ENCODE measurements at regions not wholly inside any gene's neighbourhood (a gene's known extent, or its start where the extent isn't known, plus 50 kb on each side); places are given as distances from the start of the nearest gene placed in this dataset.

DNA sequence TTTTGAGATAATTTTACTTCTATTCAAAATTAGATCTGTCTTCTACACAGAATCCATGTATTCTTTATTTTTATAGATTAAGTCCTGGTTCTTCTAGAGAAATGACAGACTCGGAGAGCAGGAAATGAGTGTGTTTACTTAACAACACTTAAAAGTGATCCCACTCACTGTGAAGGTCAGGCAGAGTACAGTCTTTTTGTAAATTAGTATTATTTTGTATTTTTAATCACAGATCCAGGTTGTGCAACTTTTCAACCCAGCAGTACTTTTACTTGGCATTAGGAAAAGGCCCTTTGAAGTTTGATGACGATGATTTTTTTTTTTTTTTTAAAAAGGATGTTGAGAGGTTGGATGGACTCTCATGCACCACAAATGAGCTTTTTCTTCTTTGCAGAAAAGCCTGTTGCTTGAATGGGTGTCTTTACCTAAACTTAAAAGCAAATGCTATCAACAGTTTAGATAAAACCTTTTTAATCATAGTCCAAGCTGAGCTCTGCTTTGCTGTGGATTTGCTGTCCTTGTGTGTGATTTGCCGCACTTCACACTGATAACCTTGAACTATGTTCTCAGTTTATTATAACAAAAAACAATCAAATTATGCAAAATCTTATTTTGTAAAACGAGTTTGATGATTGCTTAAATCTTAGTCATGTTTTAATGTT is 114.1 kb downstream of the MXRA5 start:
- WGBS, 2 donors = 61 to 65% methylated on average over 4 of the region's 4 CpGs
- no peak overlapping the region for H3K4me3 ChIP-seq (ENCODE audit: low read depth, poor library complexity, severe bottlenecking)
- intact Hi-C loops (cut with DNase I; ENCODE audit: low total_unique reads) = no loop called here
- no peak for DNase-seq (ENCODE audit: low spot score in 2 of 2)
- no peak for TF ChIP-seq POLR2A (IDR thresholded peaks at IDR 0.05)
- TF ChIP-seq, protein P1, sequence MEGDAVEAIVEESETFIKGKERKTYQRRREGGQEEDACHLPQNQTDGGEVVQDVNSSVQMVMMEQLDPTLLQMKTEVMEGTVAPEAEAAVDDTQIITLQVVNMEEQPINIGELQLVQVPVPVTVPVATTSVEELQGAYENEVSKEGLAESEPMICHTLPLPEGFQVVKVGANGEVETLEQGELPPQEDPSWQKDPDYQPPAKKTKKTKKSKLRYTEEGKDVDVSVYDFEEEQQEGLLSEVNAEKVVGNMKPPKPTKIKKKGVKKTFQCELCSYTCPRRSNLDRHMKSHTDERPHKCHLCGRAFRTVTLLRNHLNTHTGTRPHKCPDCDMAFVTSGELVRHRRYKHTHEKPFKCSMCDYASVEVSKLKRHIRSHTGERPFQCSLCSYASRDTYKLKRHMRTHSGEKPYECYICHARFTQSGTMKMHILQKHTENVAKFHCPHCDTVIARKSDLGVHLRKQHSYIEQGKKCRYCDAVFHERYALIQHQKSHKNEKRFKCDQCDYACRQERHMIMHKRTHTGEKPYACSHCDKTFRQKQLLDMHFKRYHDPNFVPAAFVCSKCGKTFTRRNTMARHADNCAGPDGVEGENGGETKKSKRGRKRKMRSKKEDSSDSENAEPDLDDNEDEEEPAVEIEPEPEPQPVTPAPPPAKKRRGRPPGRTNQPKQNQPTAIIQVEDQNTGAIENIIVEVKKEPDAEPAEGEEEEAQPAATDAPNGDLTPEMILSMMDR (IDR thresholded peaks at IDR 0.05) = no peak

DNA sequence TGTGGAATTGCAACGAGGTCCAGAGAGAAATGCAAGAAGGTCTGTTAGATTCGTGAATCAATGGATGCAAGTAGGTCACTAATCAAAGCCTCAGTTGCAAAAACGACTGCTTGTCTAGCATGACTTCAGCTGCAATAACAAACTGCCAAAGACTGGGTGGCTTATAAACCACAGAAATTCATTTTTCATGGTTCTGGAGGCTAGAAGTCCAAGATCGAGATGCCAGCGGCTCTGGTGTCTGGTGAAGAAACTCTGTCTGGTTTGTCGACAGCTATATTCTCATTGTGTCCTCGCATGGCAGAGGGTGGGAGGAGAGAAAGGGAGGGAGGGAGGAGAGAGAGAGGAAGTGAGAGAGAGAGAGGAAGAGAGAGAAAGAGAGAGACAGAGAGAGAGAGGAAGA is 114.7 kb downstream of the MXRA5 start:
- no peak for TF ChIP-seq POLR2A (IDR thresholded peaks at IDR 0.05)
- TF ChIP-seq, protein P1 (IDR thresholded peaks at IDR 0.05) = no peak
- 56 to 72% methylated on average over 7 of the region's 7 CpGs for WGBS, 2 donors
- no peak overlapping the region for H3K4me3 ChIP-seq (ENCODE audit: low read depth, poor library complexity, severe bottlenecking)
- intact Hi-C loops (cut with DNase I; ENCODE audit: low total_unique reads) = no loop called here
- no peak for DNase-seq (ENCODE audit: low spot score in 2 of 2)

DNA sequence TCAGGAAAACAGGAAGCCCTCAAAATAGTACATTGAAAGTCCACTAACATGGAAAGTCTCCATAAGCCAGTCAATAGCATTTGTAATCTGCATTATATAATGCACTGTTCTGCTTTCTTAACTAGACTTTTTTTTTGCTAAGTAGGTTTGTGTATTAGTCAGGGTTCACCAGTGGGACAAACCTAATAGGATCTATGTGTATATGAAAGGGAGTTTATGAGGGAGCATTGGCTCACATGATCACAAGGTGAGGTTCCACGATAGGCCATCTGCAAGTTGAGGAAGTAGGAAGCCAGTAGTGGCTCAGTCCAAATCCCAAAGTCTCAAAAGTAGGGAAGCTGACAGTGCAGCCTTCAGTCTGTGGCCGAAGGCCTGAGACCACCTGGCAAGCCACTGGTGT is 116.0 kb downstream of the MXRA5 start:
- H3K4me3 ChIP-seq (ENCODE audit: low read depth, poor library complexity, severe bottlenecking) = no peak overlapping the region
- 44 to 79% methylated on average over 1 to 2 of the region's 2 CpGs for WGBS, 2 donors
- intact Hi-C loops (cut with DNase I; ENCODE audit: low total_unique reads) = no loop called here
- no peak for TF ChIP-seq POLR2A (IDR thresholded peaks at IDR 0.05)
- TF ChIP-seq, protein P1 (IDR thresholded peaks at IDR 0.05) = no peak
- no peak for DNase-seq (ENCODE audit: low spot score in 2 of 2)

DNA sequence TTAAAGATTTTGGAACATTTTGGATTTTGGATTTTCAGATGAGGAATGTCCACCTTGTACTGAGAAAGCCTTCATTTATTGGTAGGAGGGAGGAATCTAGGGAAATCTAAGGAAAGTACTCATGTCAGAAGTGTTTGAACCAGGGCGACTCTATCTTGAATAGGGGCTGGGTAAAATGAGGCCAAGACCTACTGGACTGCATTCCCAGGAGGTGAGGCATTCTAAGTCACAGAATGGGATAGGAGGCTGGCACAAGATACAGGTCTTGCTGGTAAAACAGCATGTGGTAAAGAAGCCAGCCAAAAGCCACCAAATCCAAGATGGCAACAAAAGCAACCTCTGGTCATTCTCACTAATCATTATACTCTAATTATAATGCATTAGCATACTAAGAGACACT is 118.9 kb downstream of the MXRA5 start:
- intact Hi-C loops (cut with DNase I; ENCODE audit: low total_unique reads) = no loop called here
- TF ChIP-seq, protein P1 (IDR thresholded peaks at IDR 0.05) = no peak
- TF ChIP-seq POLR2A (IDR thresholded peaks at IDR 0.05) = no peak
- DNase-seq (ENCODE audit: low spot score in 2 of 2) = no peak
- 72 to 100% methylated on average over 1 of the region's 1 CpG for WGBS, 2 donors
- H3K4me3 ChIP-seq (ENCODE audit: low read depth, poor library complexity, severe bottlenecking) = no peak overlapping the region

DNA sequence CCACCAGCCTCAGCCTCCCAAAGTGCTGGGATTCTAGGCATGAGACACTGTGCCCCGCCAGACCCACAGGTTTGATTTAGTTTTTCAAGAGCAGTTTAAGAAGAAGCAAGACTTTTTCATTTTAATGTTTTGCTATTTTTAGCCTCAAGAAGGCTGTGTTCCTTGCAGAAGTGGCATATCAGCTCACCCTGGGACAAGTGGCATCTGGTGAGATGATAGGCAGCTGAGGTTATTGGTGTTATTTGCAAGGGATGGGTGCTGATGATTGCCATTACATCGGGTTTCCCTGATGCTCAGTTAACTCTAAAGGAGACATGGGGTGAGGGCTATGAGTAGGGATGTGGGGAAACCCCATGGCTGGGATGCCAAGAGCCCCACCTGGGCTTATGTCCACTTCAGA is 120.4 kb downstream of the MXRA5 start:
- intact Hi-C loops (cut with DNase I; ENCODE audit: low total_unique reads) = no loop called here
- no peak overlapping the region for H3K4me3 ChIP-seq (ENCODE audit: low read depth, poor library complexity, severe bottlenecking)
- no peak for DNase-seq (ENCODE audit: low spot score in 2 of 2)
- 90 to 96% methylated on average over 2 of the region's 2 CpGs for WGBS, 2 donors
- TF ChIP-seq POLR2A (IDR thresholded peaks at IDR 0.05) = no peak
- TF ChIP-seq, protein P1 (IDR thresholded peaks at IDR 0.05) = no peak

DNA sequence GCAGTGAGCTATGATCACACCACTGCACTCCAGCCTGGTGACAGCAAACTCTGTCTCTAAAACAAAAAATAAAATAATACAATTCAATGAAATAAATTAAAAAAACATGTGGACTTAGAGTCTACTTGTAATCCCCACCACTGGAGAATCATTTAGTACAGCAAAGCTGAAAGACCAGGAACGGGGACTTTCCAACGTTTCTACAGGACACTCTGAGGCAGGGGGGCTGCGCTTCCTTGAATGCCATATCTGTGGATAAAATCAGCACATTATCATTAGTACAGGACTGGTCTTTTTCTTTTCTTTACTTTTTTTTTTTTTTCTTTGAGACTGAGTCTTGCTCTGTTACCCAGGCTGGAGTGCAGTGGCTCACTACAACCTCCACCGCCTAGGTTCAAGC is 124.8 kb downstream of the MXRA5 start:
- TF ChIP-seq POLR2A (IDR thresholded peaks at IDR 0.05) = no peak
- TF ChIP-seq, protein P1 (IDR thresholded peaks at IDR 0.05) = no peak
- intact Hi-C loops (cut with DNase I; ENCODE audit: low total_unique reads) = no loop called here
- no peak for DNase-seq (ENCODE audit: low spot score in 2 of 2)
- WGBS, 2 donors = 69 to 78% methylated on average over 4 of the region's 4 CpGs
- no peak overlapping the region for H3K4me3 ChIP-seq (ENCODE audit: low read depth, poor library complexity, severe bottlenecking)

Data from lower leg skin (tissue), 4 donors.